ENCODE measurements at regions not wholly inside any gene's neighbourhood (a gene's known extent, or its start where the extent isn't known, plus 50 kb on each side); places are given as distances from the start of the nearest gene placed in this dataset.

DNA sequence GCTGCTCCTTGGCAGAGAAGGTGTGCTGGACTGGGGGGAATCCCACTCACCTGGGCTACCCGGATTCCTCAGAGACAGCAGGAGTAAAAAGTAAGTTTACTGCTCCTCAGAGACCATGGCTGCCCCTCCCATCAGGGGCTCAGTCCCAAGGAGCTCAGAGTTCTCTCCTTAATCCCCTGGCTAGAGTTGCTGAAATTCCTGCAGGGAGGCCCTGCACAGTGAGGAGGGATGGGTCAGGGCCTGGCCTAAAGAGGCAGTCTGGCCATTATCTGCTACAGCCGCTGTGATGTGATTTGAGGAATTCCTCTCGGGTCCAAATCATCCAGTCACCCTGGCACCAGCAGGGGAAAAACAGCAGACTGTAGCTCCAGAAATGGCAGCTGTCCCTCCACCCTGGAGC, 502.5 kb downstream of the PCDH17 start:
- no peak for ATAC-seq
- no peaks in the 10 kb centered on the region for H3K4me1 Mint-ChIP-seq
- CTCF ChIA-PET = no interaction called here

GRCh38 chr13:58134525-58134924, 503.0 kb downstream of the PCDH17 start:
- Mint-ChIP-seq H3K9me3 (peaks cover 7 to 46% (median 16%) of the 10 kb centered on the region in 11 donors), H3K4me1 (no peaks in the 10 kb centered on the region), H3K27me3 (no peaks in the 10 kb centered on the region), H3K36me3 (no peaks in the 10 kb centered on the region), H3K27ac (no peak overlapping the region), H3K4me3 (no peak overlapping the region)
- no peak for ATAC-seq
- no peak for DNase-seq
- Histone ChIP-seq H3K4me1 (ENCODE audit: control insufficient read depth in 2 of 2, insufficient read depth in 2 of 2, low read length in 2 of 2) (no peaks in the 10 kb centered on the region), H3K27me3 (ENCODE audit: control insufficient read depth in 2 of 2, insufficient read depth in 2 of 2, low read length in 2 of 2) (no peaks in the 10 kb centered on the region), H3K4me3 (ENCODE audit: low read length) (no peak overlapping the region), H3K9me3 (ENCODE audit: control insufficient read depth in 2 of 3, low read length in 3 of 3) (no peaks in the 10 kb centered on the region), H3K36me3 (ENCODE audit: control insufficient read depth in 2 of 3, insufficient read depth in 3 of 3, low read length in 3 of 3) (no peaks in the 10 kb centered on the region), H3K27ac (ENCODE audit: low read depth, low read length) (no peak overlapping the region)
- POLR2A ChIA-PET = no interaction called here
- CTCF ChIA-PET = no interaction called here
- intact Hi-C loops (cut with micrococcal nuclease) = no loop called here

More for the DNA sequence above, 502.5 kb downstream of the PCDH17 start:
- Histone ChIP-seq H3K4me1 (ENCODE audit: control insufficient read depth in 2 of 2, insufficient read depth in 2 of 2, low read length in 2 of 2) (no peaks in the 10 kb centered on the region), H3K36me3 (ENCODE audit: control insufficient read depth in 2 of 3, insufficient read depth in 3 of 3, low read length in 3 of 3) (no peaks in the 10 kb centered on the region), H3K9me3 (ENCODE audit: control insufficient read depth in 2 of 3, low read length in 3 of 3) (no peaks in the 10 kb centered on the region), H3K4me3 (ENCODE audit: low read length) (no peak overlapping the region), H3K27me3 (ENCODE audit: control insufficient read depth in 2 of 2, insufficient read depth in 2 of 2, low read length in 2 of 2) (no peaks in the 10 kb centered on the region), H3K27ac (ENCODE audit: low read depth, low read length) (no peak overlapping the region)
- Mint-ChIP-seq H3K9me3 (peaks cover 7 to 50% (median 16%) of the 10 kb centered on the region in 11 donors), H3K36me3 (no peaks in the 10 kb centered on the region), H3K27ac (no peak overlapping the region), H3K4me3 (no peak overlapping the region), H3K27me3 (no peaks in the 10 kb centered on the region)
- no peak for DNase-seq
- POLR2A ChIA-PET = no interaction called here
- intact Hi-C loops (cut with micrococcal nuclease) = no loop called here

GRCh38 chr13:58142952-58143351, 511.4 kb downstream of the PCDH17 start:
- no peak for DNase-seq
- CTCF ChIA-PET = no interaction called here

DNA sequence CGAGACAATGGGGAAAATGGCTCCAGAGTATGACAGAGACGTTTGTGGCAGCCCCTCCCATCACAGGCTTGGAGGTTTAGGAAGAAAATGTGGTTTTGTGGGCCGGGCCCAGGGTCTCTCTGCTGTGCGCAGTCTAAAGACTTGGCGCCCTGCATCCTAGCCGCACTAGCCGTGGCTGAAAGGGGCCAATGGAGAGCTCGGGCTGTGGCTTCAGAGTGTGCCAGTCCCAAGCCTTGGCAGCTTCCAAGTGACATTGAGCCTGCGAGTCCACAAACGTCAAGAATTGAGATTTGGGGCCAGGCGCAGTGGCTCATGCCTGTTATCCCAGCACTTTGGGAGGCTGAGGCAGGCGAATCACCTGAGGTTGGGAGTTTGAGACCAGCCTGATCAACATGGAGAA, 513.1 kb downstream of the PCDH17 start:
- no peak overlapping the region for H3K4me3 ChIP-seq (ENCODE audit: low read length)
- Mint-ChIP-seq H3K4me3 (no peak overlapping the region), H3K27me3 (no peaks in the 10 kb centered on the region), H3K36me3 (peaks cover 0 to 5% (median 0%) of the 10 kb centered on the region in 5 donors), H3K4me1 (no peaks in the 10 kb centered on the region), H3K27ac (no peak overlapping the region), H3K9me3 (peaks cover 3 to 31% (median 12%) of the 10 kb centered on the region in 11 donors)
- POLR2A ChIA-PET = no interaction called here
- ATAC-seq (no peak), DNase-seq (no peak)
- no peaks in the 10 kb centered on the region for H3K27me3 ChIP-seq (ENCODE audit: control insufficient read depth in 2 of 2, insufficient read depth in 2 of 2, low read length in 2 of 2)
- no peaks in the 10 kb centered on the region for H3K9me3 ChIP-seq (ENCODE audit: control insufficient read depth in 2 of 3, low read length in 3 of 3)
- CTCF ChIA-PET = no interaction called here
- H3K4me1 ChIP-seq (ENCODE audit: control insufficient read depth in 2 of 2, insufficient read depth in 2 of 2, low read length in 2 of 2) = no peaks in the 10 kb centered on the region
- no peaks in the 10 kb centered on the region for H3K36me3 ChIP-seq (ENCODE audit: control insufficient read depth in 2 of 3, insufficient read depth in 3 of 3, low read length in 3 of 3)
- no peak overlapping the region for H3K27ac ChIP-seq (ENCODE audit: low read depth, low read length)
- intact Hi-C loops (cut with micrococcal nuclease) = no loop called here

More at GRCh38 chr13:58142952-58143351, 511.4 kb downstream of the PCDH17 start:
- POLR2A ChIA-PET = no interaction called here
- Histone ChIP-seq H3K36me3 (ENCODE audit: control insufficient read depth in 2 of 3, insufficient read depth in 3 of 3, low read length in 3 of 3) (no peaks in the 10 kb centered on the region), H3K4me3 (ENCODE audit: low read length) (no peak overlapping the region), H3K4me1 (ENCODE audit: control insufficient read depth in 2 of 2, insufficient read depth in 2 of 2, low read length in 2 of 2) (no peaks in the 10 kb centered on the region), H3K9me3 (ENCODE audit: control insufficient read depth in 2 of 3, low read length in 3 of 3) (no peaks in the 10 kb centered on the region), H3K27me3 (ENCODE audit: control insufficient read depth in 2 of 2, insufficient read depth in 2 of 2, low read length in 2 of 2) (no peaks in the 10 kb centered on the region), H3K27ac (ENCODE audit: low read depth, low read length) (no peak overlapping the region)
- intact Hi-C loops (cut with micrococcal nuclease) = no loop called here
- peaks cover 3 to 39% (median 12%) of the 10 kb centered on the region in 11 donors for H3K9me3 Mint-ChIP-seq
- no peak for ATAC-seq
- no peaks in the 10 kb centered on the region for H3K27me3 Mint-ChIP-seq
- no peak overlapping the region for H3K27ac Mint-ChIP-seq
- peaks cover 0 to 5% (median 0%) of the 10 kb centered on the region in 5 donors for H3K36me3 Mint-ChIP-seq
- H3K4me3 Mint-ChIP-seq = no peak overlapping the region
- H3K4me1 Mint-ChIP-seq = no peaks in the 10 kb centered on the region

- ChIA-PET POLR2A (no interaction called here), CTCF (no interaction called here)
- H3K4me1 ChIP-seq (ENCODE audit: control insufficient read depth in 2 of 2, insufficient read depth in 2 of 2, low read length in 2 of 2) = no peaks in the 10 kb centered on the region
- H3K9me3 ChIP-seq (ENCODE audit: control insufficient read depth in 2 of 3, low read length in 3 of 3) = peaks cover 0 to 4% (median 0%) of the 10 kb centered on the region in 3 experiments
- H3K27ac ChIP-seq (ENCODE audit: low read depth, low read length) = no peak overlapping the region
- no peaks in the 10 kb centered on the region for H3K27me3 ChIP-seq (ENCODE audit: control insufficient read depth in 2 of 2, insufficient read depth in 2 of 2, low read length in 2 of 2)
- H3K4me3 Mint-ChIP-seq = no peak overlapping the region
- no peak overlapping the region for H3K4me3 ChIP-seq (ENCODE audit: low read length)
- no peak overlapping the region for H3K27ac Mint-ChIP-seq
- H3K4me1 Mint-ChIP-seq = no peaks in the 10 kb centered on the region
- no peak for ATAC-seq
- H3K27me3 Mint-ChIP-seq = no peaks in the 10 kb centered on the region
- no peaks in the 10 kb centered on the region for H3K36me3 Mint-ChIP-seq
- H3K9me3 Mint-ChIP-seq = peaks cover 0 to 11% (median 2%) of the 10 kb centered on the region in 11 donors
- no peaks in the 10 kb centered on the region for H3K36me3 ChIP-seq (ENCODE audit: control insufficient read depth in 2 of 3, insufficient read depth in 3 of 3, low read length in 3 of 3)
- DNase-seq = no peak
- intact Hi-C loops (cut with micrococcal nuclease) = no loop called here
These were observed 519.9 kb downstream of the PCDH17 start for GRCh38 chr13:58151452-58151851.

- Histone ChIP-seq H3K36me3 (ENCODE audit: control insufficient read depth in 2 of 3, insufficient read depth in 3 of 3, low read length in 3 of 3) (no peaks in the 10 kb centered on the region), H3K9me3 (ENCODE audit: control insufficient read depth in 2 of 3, low read length in 3 of 3) (no peaks in the 10 kb centered on the region), H3K4me3 (ENCODE audit: low read length) (no peak overlapping the region), H3K27me3 (ENCODE audit: control insufficient read depth in 2 of 2, insufficient read depth in 2 of 2, low read length in 2 of 2) (no peaks in the 10 kb centered on the region), H3K4me1 (ENCODE audit: control insufficient read depth in 2 of 2, insufficient read depth in 2 of 2, low read length in 2 of 2) (no peaks in the 10 kb centered on the region), H3K27ac (ENCODE audit: low read depth, low read length) (no peak overlapping the region)
- Mint-ChIP-seq H3K27ac (no peak overlapping the region), H3K9me3 (peaks cover 0 to 17% (median 2%) of the 10 kb centered on the region in 11 donors), H3K4me3 (no peak overlapping the region), H3K36me3 (no peaks in the 10 kb centered on the region), H3K4me1 (no peaks in the 10 kb centered on the region), H3K27me3 (no peaks in the 10 kb centered on the region)
- CTCF ChIA-PET = no interaction called here
- intact Hi-C loops (cut with micrococcal nuclease) = no loop called here
- POLR2A ChIA-PET = no interaction called here
- DNase-seq = no peak
- ATAC-seq = no peak
These were observed 529.4 kb downstream of the PCDH17 start for GRCh38 chr13:58160980-58161379.

GRCh38 chr13:58165617-58166016, 534.1 kb downstream of the PCDH17 start:
- DNase-seq (no peak), ATAC-seq (no peak)
- no peak overlapping the region for H3K27ac ChIP-seq (ENCODE audit: low read depth, low read length)
- ChIA-PET CTCF (no interaction called here), POLR2A (no interaction called here)
- no peaks in the 10 kb centered on the region for H3K27me3 ChIP-seq (ENCODE audit: control insufficient read depth in 2 of 2, insufficient read depth in 2 of 2, low read length in 2 of 2)
- Mint-ChIP-seq H3K27me3 (no peaks in the 10 kb centered on the region), H3K4me3 (no peak overlapping the region), H3K27ac (no peak overlapping the region), H3K36me3 (no peaks in the 10 kb centered on the region), H3K9me3 (peaks cover 0 to 17% (median 0%) of the 10 kb centered on the region in 11 donors), H3K4me1 (no peaks in the 10 kb centered on the region)
- no peaks in the 10 kb centered on the region for H3K9me3 ChIP-seq (ENCODE audit: control insufficient read depth in 2 of 3, low read length in 3 of 3)
- H3K36me3 ChIP-seq (ENCODE audit: control insufficient read depth in 2 of 3, insufficient read depth in 3 of 3, low read length in 3 of 3) = no peaks in the 10 kb centered on the region
- no peak overlapping the region for H3K4me3 ChIP-seq (ENCODE audit: low read length)
- intact Hi-C loops (cut with micrococcal nuclease) = no loop called here
- no peaks in the 10 kb centered on the region for H3K4me1 ChIP-seq (ENCODE audit: control insufficient read depth in 2 of 2, insufficient read depth in 2 of 2, low read length in 2 of 2)
